CD4-positive, alpha-beta T cell (primary cell): ENCODE measurements at regions not wholly inside any gene's neighbourhood (a gene's known extent, or its start where the extent isn't known, plus 50 kb on each side); places are given as distances from the start of the nearest gene placed in this dataset.

Source experiments
- ATAC-seq: fragments of 200-7000 bp; cut with Tn5 transposase; one replicate; pipeline ENCODE4 v1.10.0; 2022; ENCODE audit warnings: mild to moderate bottlenecking; ENCODE audit not compliant: poor library complexity
- CTCF ChIA-PET: fragments of 350-600 bp; sonication (Branson Sonifier 250); formaldehyde crosslinking; loops from one replicate; lab custom pipeline; 2021; ENCODE audit warnings: antibody characterized with exemption, inconsistent platforms; lab: Charles Lee
- POLR2A ChIA-PET: fragments of 350-600 bp; sonication (Branson Sonifier 250); formaldehyde crosslinking; loops from one replicate; lab custom pipeline; 2021; ENCODE audit warnings: antibody characterized with exemption, inconsistent platforms; lab: Charles Lee
- DNase-seq, 14 experiments: peaks; one replicate each; pipeline ENCODE4 v3.0.0-alpha.2; 2013 to 2020; ENCODE audit warnings: mixed read lengths in 2 of 14
- H3K27ac ChIP-seq, 2 donors: one replicate each; pipeline versions ENCODE4 v1.5.1 to v1.7.0; 2013; ENCODE audit warnings: low read length in 2 of 2, low read depth in 1 of 2, mild to moderate bottlenecking in 1 of 2
- H3K27me3 ChIP-seq, 2 experiments: 1 replicate in 1 of 2; 2 replicates in 1 of 2; pipeline versions ENCODE4 v1.6.1 to v1.7.0; 2013; ENCODE audit warnings: low read length in 2 of 2, control low read depth in 1 of 2, mild to moderate bottlenecking in 1 of 2, moderate library complexity in 1 of 2; ENCODE audit not compliant: insufficient read depth in 2 of 2, control insufficient read depth in 1 of 2
- H3K36me3 ChIP-seq: one replicate; pipeline ENCODE4 v1.6.1; 2013; ENCODE audit warnings: low read length, control low read depth; ENCODE audit not compliant: insufficient read depth
- H3K4me1 ChIP-seq: one replicate; pipeline ENCODE4 v1.6.1; 2013; ENCODE audit warnings: low read length, control low read depth; ENCODE audit not compliant: insufficient read depth
- H3K4me3 ChIP-seq: one replicate; pipeline ENCODE4 v1.5.1; 2013; ENCODE audit warnings: mild to moderate bottlenecking, low read length, moderate library complexity
- H3K9me3 ChIP-seq, 2 experiments: 1 replicate in 1 of 2; 2 replicates in 1 of 2; pipeline versions ENCODE4 v1.6.1 to v1.7.0; 2013; ENCODE audit warnings: low read length in 2 of 2, mild to moderate bottlenecking in 2 of 2, control low read depth in 1 of 2, moderate library complexity in 1 of 2; ENCODE audit not compliant: control insufficient read depth in 1 of 2, insufficient read depth in 1 of 2
- H3K27ac Mint-ChIP-seq: one replicate; pipeline ENCODE4 v1.8.0; 2020; ENCODE audit warnings: mixed read lengths
- H3K27me3 Mint-ChIP-seq: one replicate; pipeline ENCODE4 v1.8.0; 2021; ENCODE audit warnings: mixed read lengths
- H3K36me3 Mint-ChIP-seq: one replicate; pipeline ENCODE4 v1.8.0; 2021; ENCODE audit warnings: low read depth, mixed read lengths
- H3K4me1 Mint-ChIP-seq: one replicate; pipeline ENCODE4 v1.8.0; 2021; ENCODE audit warnings: low read depth, mixed read lengths
- H3K4me3 Mint-ChIP-seq: one replicate; pipeline ENCODE4 v1.8.0; 2020; ENCODE audit warnings: mild to moderate bottlenecking, mixed read lengths
- H3K9me3 Mint-ChIP-seq: one replicate; pipeline ENCODE4 v1.8.0; 2020; ENCODE audit warnings: mixed read lengths
- intact Hi-C, 2 experiments: fragments of 100-400 bp; cut with DNase I in 1 of 2; cut with micrococcal nuclease in 1 of 2; formaldehyde crosslinking; loops; one replicate each; pipeline versions ENCODE4 v1.15.1 to v1.9.0; 2023 to 2025; cut with DNase I, micrococcal nuclease
- TF ChIP-seq, protein P1 (sequence below): fragments of 200-600 bp; IDR thresholded peaks from one replicate; pipeline ENCODE4 v1.8.0; 2022; ENCODE audit warnings: antibody characterized with exemption, mild to moderate bottlenecking

GRCh38 chr7:114225784-114226183 lies 188.8 kb upstream of the FOXP2 start:
- Mint-ChIP-seq H3K36me3 (no peaks in the 10 kb centered on the region), H3K27me3 (no peaks in the 10 kb centered on the region), H3K9me3 (no peaks in the 10 kb centered on the region), H3K4me3 (no peak overlapping the region), H3K4me1 (no peaks in the 10 kb centered on the region), H3K27ac (no peak overlapping the region)
- POLR2A ChIA-PET, result no interaction called here
- H3K9me3 ChIP-seq, result no peaks in the 10 kb centered on the region
- no peak overlapping the region for H3K27ac ChIP-seq
- H3K27me3 ChIP-seq, result no peaks in the 10 kb centered on the region
- no peak overlapping the region for H3K4me3 ChIP-seq
- no peaks in the 10 kb centered on the region for H3K4me1 ChIP-seq
- intact Hi-C loops, result no loop called here
- ATAC-seq, result no peak
- DNase-seq, result no peak
- CTCF ChIA-PET, result no interaction called here
- TF ChIP-seq, protein P1, sequence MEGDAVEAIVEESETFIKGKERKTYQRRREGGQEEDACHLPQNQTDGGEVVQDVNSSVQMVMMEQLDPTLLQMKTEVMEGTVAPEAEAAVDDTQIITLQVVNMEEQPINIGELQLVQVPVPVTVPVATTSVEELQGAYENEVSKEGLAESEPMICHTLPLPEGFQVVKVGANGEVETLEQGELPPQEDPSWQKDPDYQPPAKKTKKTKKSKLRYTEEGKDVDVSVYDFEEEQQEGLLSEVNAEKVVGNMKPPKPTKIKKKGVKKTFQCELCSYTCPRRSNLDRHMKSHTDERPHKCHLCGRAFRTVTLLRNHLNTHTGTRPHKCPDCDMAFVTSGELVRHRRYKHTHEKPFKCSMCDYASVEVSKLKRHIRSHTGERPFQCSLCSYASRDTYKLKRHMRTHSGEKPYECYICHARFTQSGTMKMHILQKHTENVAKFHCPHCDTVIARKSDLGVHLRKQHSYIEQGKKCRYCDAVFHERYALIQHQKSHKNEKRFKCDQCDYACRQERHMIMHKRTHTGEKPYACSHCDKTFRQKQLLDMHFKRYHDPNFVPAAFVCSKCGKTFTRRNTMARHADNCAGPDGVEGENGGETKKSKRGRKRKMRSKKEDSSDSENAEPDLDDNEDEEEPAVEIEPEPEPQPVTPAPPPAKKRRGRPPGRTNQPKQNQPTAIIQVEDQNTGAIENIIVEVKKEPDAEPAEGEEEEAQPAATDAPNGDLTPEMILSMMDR, result no peak
- H3K36me3 ChIP-seq, result no peaks in the 10 kb centered on the region

DNA sequence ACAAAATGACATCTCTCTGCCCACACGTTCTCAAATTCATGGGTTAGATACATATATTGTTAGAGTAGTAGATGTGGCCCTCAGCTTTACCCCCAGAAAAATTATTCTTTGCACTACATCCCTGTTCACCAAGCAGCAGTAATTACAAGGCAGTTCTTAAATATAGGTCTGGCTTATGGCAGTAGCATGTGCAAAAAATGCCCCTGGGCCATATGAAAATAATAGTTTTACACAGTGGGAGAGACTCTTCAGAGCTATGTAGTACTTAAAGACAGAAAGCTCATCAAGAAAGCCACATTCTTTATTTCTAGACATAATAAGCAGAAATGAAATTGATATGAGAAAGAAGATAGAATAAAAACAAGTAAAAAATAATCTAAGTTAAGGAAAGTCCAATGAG lies 196.3 kb upstream of the FOXP2 start:
- no peaks in the 10 kb centered on the region for H3K9me3 Mint-ChIP-seq
- no peaks in the 10 kb centered on the region for H3K27me3 Mint-ChIP-seq
- Histone ChIP-seq H3K4me3 (no peak overlapping the region), H3K27ac (no peak overlapping the region), H3K36me3 (no peaks in the 10 kb centered on the region), H3K4me1 (no peaks in the 10 kb centered on the region), H3K27me3 (no peaks in the 10 kb centered on the region), H3K9me3 (no peaks in the 10 kb centered on the region)
- intact Hi-C loops, result no loop called here
- no peak overlapping the region for H3K4me3 Mint-ChIP-seq
- no peak overlapping the region for H3K27ac Mint-ChIP-seq
- H3K36me3 Mint-ChIP-seq, result no peaks in the 10 kb centered on the region
- ATAC-seq (no peak), DNase-seq (no peak)
- H3K4me1 Mint-ChIP-seq, result no peaks in the 10 kb centered on the region
- CTCF ChIA-PET, result no interaction called here
- TF ChIP-seq, protein P1, result no peak
- POLR2A ChIA-PET, result no interaction called here

DNA sequence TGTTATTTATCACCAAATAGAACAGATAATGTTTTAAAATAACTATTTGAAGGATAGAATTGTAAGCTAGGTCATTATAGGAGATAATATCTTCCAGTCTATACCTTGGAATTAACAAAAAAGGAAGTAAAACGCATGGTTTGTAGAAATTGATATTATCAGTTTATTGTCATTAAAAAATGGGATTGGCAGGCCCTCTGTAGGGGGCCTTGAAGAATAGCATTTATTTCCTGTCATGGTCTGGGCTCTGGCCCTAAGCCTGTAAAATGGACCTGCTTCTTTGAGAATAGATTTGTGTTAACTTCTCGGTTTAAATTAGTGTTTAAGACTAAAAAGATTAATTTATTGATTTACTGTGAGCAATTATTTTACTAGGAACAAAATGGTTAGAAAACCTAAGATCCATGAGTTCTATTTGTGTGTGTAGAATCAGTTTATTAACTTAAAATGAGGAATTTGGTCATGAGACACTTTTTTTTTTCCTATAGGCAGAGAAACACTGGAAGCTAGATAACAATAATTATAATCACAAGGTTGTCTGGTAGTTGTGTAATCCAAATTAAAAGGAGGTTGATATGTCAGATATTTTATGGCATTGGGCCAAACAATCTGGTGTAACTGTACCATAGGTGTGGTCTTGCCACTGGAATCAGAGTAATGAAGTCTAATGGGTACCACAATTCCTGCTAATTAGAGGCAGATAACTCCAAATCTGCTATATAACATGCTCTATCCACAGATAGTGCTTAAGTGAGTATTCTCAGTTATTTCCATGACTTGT lies 197.4 kb upstream of the FOXP2 start:
- Histone ChIP-seq H3K9me3 (no peaks in the 10 kb centered on the region), H3K4me3 (no peak overlapping the region), H3K36me3 (no peaks in the 10 kb centered on the region), H3K27ac (no peak overlapping the region), H3K27me3 (no peaks in the 10 kb centered on the region), H3K4me1 (no peaks in the 10 kb centered on the region)
- Mint-ChIP-seq H3K36me3 (no peaks in the 10 kb centered on the region), H3K4me3 (no peak overlapping the region), H3K27me3 (no peaks in the 10 kb centered on the region), H3K9me3 (no peaks in the 10 kb centered on the region), H3K4me1 (no peaks in the 10 kb centered on the region), H3K27ac (no peak overlapping the region)
- TF ChIP-seq, protein P1, result no peak
- ChIA-PET POLR2A (no interaction called here), CTCF (no interaction called here)
- DNase-seq (no peak), ATAC-seq (no peak)
- intact Hi-C loops, result no loop called here
